NCI-H2196 (cell line): ENCODE measurements at regions not wholly inside any gene's neighbourhood (a gene's known extent, or its start where the extent isn't known, plus 50 kb on each side); places are given as distances from the start of the nearest gene placed in this dataset.
"Not testable (repeated sequence)": the region's sequence is repeated elsewhere in the genome, so short reads cannot be mapped to it uniquely, and the experiment has no call there.

Experiments used
- DNase-seq: peaks from one replicate; lab custom pipeline; 2025; ENCODE audit not compliant: unreplicated experiment; lab: John Stamatoyannopoulos, UW

DNA sequence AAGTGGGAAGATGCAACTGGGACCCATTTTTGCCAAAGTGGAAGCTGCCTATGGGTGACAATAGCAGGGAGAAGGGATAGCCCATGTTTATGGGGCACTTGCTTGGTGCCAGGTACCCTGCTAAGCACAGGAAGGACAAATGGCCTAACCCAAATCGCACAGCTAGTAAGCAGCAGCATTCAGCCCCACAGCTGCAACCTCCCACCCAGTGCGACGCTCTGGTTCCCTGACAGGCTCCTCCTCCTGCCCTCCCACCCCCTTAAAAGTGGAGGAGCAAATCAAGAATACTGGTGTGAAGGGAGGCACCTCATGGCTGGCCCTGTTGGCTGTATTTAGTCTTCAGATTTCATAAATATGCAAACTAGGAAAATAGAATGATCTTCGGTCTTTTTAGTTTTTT lies 76.2 kb downstream of the RIN2 start:
- DNase-seq, result no peak

DNA sequence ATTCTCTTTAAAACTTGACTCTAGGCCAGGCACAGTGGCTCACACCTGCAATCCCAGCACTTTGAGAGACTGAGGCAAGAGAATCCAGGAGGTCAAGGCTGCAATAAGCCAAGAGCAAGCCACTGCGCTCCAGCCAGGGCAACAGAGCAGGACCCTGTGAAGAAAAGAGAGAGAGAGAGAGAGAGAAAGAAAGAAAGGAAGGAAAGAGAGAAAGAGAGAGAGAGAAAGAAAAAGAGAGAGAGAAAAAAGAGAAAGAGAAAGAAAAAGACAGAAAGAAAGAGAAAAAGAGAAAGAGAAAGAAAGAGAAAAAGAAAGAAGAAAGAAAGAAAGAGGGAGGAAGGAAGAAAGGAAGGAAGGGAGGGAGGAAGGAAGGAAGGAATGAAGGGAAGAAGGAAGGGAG lies 76.7 kb downstream of the RIN2 start:
- DNase-seq, result no peak

DNA sequence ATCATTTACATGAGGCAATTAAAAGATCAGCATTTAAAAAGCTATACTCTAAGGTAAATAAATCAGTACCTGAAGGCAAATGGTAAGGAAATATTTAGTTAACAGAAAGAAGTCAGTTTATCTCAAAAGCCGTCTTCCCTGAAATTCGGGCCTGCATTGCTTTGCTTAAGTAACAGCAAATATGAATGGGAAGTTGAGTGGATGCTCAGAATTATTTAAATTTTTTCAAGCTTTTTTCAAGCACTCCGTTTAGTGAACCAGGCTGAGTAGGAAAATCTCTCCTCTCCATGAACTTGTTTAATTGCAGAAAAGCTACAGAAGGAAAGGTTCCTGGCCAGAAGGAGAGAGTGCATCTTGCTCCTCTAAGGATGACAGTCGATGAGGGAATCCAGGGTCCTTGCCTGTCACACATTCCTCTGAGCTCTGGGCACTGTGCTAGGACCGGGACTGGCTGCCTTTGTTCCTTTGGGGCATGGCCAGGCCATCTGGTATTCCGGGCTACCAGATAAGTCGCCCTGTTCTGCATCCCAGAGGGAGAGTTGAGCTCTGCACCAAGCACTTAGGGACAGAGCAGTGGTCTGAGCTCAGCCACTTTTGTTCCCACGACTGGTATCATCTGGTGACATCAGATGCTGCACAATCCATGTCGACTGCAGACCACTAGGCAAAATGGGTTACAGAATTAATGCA lies 77.6 kb downstream of the RIN2 start:
- DNase-seq, result no peak

GRCh38 chr20:19838468-19838867 lies 80.4 kb downstream of the RIN2 start:
- DNase-seq, result peak; percentile 33

- DNase-seq, result no peak
Measured at GRCh38 chr20:19839053-19839452, 81.0 kb downstream of the RIN2 start.

- no peak for DNase-seq
Measured at GRCh38 chr20:19840111-19840710, 82.2 kb downstream of the RIN2 start.

DNA sequence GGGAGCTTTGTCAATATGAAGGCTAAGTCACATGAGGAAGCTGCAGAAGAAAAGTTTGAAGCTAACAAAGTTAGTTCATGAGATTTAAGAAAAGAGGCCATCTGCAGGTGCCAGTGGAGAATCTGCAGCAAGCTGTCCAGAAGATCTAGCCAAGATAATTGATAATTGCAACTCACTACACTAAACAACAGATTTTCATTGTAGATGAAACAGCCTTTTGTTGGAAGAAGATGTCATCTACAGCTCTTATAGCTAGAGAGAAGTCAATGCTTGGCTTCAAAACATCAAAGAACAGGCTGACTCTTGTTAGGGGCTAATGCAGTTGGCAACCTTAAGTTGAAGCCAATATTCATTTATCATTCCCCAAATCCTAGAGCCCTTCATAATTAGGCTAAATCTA lies 83.7 kb downstream of the RIN2 start:
- DNase-seq, result no peak

- DNase-seq, result not testable (repeated sequence)
Measured at GRCh38 chr20:19844850-19845249, 86.8 kb downstream of the RIN2 start.

- no peak for DNase-seq
Measured at GRCh38 chr20:19847383-19847782, 89.3 kb downstream of the RIN2 start.

- no peak for DNase-seq
Measured at GRCh38 chr20:19849341-19850197, 91.5 kb downstream of the RIN2 start.

DNA sequence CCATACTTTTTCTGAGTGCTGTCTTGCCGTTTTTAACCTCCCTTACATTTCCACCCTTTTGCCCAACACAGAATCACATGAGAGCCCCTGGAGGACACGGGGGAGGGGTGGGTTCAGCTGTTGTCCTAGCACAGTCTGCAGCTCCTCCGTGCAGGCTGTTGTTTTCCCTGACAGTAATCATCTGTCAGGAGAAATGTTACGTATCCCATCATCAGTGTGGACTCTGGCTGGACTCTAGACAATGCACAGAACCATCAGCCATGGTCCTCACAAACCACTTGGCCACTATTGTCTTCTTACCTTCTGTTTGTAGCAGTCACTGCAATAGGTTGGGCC lies 92.1 kb downstream of the RIN2 start:
- DNase-seq, result no peak

- no peak for DNase-seq
Measured at GRCh38 chr20:19851861-19852260, 93.8 kb downstream of the RIN2 start.

DNA sequence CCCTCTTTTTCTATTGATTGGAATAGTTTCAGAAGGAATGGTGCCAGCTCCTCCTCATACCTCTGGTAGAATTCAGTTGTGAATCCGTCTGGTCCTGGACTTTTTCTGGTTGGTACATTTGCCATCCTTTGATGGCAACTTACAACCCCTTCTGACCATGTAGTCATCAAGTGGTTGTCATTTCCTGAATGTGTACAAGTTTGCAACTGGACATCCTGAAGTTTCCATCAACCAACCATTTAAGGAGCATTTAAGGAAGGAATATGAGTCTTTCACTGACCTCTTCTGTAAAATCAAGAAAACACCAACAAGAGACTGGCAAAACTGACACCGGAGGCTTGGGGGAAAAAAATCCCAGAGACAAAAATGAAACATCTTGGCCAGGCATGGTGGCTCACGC lies 97.4 kb downstream of the RIN2 start:
- no peak for DNase-seq

DNA sequence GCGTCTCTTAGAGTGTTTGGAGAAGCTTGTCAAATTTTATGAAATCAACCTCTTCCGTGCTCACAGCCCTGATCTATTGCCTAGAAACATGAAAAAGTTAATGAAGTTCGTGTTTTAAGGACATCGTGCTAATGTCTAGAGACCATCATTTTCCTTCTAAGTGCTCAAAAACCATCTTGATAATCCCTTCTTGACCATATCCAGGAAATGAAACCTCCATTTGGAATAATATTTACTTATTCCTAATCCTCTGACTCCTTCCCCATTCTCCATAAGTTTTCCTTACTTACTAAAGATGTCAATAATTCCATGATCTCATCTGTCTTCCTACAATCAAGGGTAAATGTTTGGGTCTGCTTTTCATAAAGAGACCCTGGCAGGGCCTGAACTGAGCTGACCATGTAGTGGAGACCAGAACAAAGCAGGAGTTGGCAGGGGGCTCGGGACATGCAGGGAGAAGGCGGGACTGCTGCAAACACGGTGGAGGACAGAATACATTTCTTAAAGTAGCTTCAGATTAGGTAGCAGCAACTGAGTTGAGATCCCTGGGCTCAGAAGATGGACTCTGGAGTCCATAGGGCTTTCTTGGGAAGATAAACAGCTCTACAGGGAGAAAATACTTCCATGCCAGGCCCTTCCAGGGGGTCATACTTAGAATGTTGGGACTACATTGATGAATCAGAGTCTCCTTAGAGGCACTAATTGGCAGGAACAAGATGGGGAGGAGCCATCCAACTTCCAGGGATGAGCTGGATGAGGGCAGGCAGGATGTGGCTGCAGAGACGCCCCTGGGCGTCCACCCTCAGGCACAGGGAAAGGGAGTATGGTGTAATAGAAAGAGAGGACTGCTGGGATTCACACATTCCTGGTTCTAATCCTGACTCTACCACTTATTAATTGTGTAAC lies 100.7 kb downstream of the RIN2 start:
- no peak for DNase-seq

GRCh38 chr20:19859444-19859843 lies 101.4 kb downstream of the RIN2 start:
- DNase-seq, result no peak

- no peak for DNase-seq
Measured at GRCh38 chr20:19860737-19861136, 102.7 kb downstream of the RIN2 start.

DNA sequence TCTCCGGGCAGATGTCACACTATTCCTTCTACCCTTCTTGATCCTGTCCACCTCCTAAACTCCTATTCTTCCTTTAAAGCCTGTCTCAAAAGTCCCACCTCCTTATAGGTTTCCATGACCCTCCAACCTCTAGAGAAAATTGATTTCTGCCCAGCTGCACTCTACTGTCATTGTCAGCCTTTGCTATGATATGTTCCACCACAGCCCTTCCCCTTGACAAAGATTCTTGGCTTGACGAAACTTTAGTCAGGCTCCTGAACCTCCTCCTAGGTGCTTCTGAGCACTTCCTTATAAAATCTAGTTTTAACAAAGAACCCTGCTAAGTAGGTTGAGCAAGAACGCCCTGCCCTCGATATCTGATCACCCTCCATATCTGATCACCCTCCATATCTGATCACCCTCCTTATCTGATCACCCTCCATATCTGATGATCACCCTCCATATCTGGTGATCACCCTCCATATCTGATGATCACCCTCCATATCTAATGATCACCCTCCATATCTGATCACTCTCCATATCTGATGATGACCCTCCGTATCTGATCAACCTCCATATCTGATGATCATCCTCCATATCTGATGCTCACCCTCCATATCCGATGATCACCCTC lies 103.2 kb downstream of the RIN2 start:
- DNase-seq, result no peak

DNA sequence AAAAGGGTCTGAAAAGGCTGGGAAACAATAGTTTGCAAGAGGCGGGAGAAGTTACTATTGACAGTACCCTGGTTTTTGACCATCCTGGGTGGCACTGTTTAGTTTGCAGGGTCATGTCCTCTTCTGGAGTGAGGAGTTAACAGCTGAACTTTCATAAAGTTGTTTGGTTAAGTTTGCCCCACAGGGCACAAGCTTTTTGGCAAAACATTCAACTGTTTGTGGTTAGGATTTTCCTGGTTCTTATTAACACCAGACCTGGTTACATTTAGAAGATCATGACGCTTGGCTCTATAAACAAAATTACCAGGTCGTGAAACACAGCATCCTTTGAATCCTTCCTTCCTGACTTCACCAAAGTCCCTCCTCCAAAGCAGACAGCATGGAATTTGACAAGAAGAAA lies 106.1 kb downstream of the RIN2 start:
- no peak for DNase-seq

DNA sequence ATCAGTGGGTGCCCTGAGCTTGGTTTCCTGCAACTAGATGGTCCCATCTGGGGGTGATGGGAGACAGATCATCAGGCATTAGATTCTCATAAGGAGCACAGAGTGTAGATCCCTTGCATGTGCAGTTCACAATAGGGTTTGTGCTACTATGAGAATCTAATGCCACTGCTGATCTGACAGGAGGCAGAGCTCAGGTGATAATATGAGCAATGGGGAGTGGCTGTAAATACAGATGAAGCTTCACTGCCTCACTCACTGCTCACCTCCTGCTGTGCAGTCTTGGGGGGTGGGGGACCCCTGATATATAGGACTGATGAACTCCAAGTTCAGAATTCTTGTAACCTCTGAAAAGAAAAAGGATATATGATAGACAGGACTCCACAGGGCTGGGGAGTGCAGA lies 108.0 kb downstream of the RIN2 start:
- DNase-seq, result no peak

GRCh38 chr20:19867074-19867473 lies 109.0 kb downstream of the RIN2 start:
- DNase-seq, result no peak

- no peak for DNase-seq
Measured at GRCh38 chr20:19867940-19868371, 109.9 kb downstream of the RIN2 start.
